CD4-positive, alpha-beta T cell treated with Interleukin-6 at 100 ng/mL for 8 hours (primary cell): ENCODE measurements at regions not wholly inside any gene's neighbourhood (a gene's known extent, or its start where the extent isn't known, plus 50 kb on each side); places are given as distances from the start of the nearest gene placed in this dataset.

Source experiments
- DNase-seq: peaks from one replicate; pipeline ENCODE4 v3.0.0-alpha.2; 2020; ENCODE audit warnings: mixed read lengths, low spot score

GRCh38 chr14:61226015-61226654, 55.0 kb downstream of the TMEM30B start:
- no peak for DNase-seq

GRCh38 chr14:61225344-61225743, 55.8 kb downstream of the TMEM30B start:
- no peak for DNase-seq

GRCh38 chr14:61223552-61223951, 57.6 kb downstream of the TMEM30B start:
- no peak for DNase-seq

- no peak for DNase-seq
Observed at GRCh38 chr14:61222388-61222787, 58.8 kb downstream of the TMEM30B start.

- DNase-seq = no peak
Observed at GRCh38 chr14:61221906-61222305, 59.2 kb downstream of the TMEM30B start.

- DNase-seq = no peak
Observed at GRCh38 chr14:61219673-61220072, 61.5 kb downstream of the TMEM30B start.

- no peak for DNase-seq
Observed at GRCh38 chr14:61219256-61219655, 61.9 kb downstream of the TMEM30B start.

GRCh38 chr14:61218767-61219166, 62.4 kb downstream of the TMEM30B start:
- DNase-seq = no peak

GRCh38 chr14:61218157-61218556, 63.0 kb downstream of the TMEM30B start:
- DNase-seq = no peak

- no peak for DNase-seq
Observed at GRCh38 chr14:61217516-61217915, 63.6 kb downstream of the TMEM30B start.

- no peak for DNase-seq
Observed at GRCh38 chr14:61215222-61216020, 65.7 kb downstream of the TMEM30B start.

- DNase-seq = no peak
Observed at GRCh38 chr14:61213920-61214319, 67.2 kb downstream of the TMEM30B start.

GRCh38 chr14:61213191-61213621, 67.9 kb downstream of the TMEM30B start:
- no peak for DNase-seq

- DNase-seq = no peak
Observed at GRCh38 chr14:61212546-61212945, 68.6 kb downstream of the TMEM30B start.

GRCh38 chr14:61211476-61212255, 69.5 kb downstream of the TMEM30B start:
- no peak for DNase-seq

GRCh38 chr14:61203081-61203753, 77.9 kb downstream of the TMEM30B start:
- no peak for DNase-seq

- no peak for DNase-seq
Observed at GRCh38 chr14:61202124-61202523, 79.0 kb downstream of the TMEM30B start.

- no peak for DNase-seq
Observed at GRCh38 chr14:61201171-61201570, 80.0 kb downstream of the TMEM30B start.

GRCh38 chr14:61197416-61197815, 83.7 kb downstream of the TMEM30B start:
- DNase-seq = no peak

- no peak for DNase-seq
Observed at GRCh38 chr14:61196792-61197191, 84.3 kb downstream of the TMEM30B start.

- no peak for DNase-seq
Observed at GRCh38 chr14:61196034-61196433, 85.1 kb downstream of the TMEM30B start.

GRCh38 chr14:61193476-61193875, 87.7 kb downstream of the TMEM30B start:
- DNase-seq = no peak
